AG04450 (cell line): ENCODE measurements at regions not wholly inside any gene's neighbourhood (a gene's known extent, or its start where the extent isn't known, plus 50 kb on each side); places are given as distances from the start of the nearest gene placed in this dataset.

ENCODE experiments used
- CTCF ChIA-PET: fragments of 300-600, 350-600 bp; formaldehyde crosslinking; extraction: SDS; loops from one replicate; lab custom pipeline; 2022; ENCODE audit warnings: antibody characterized with exemption, inconsistent platforms; lab: Charles Lee
- POLR2A ChIA-PET: fragments of 350-600 bp; formaldehyde crosslinking; extraction: SDS; loops from one replicate; lab custom pipeline; 2021; ENCODE audit warnings: antibody characterized with exemption, inconsistent platforms; lab: Yijun Ruan, JAX
- DNase-seq: peaks from one replicate; pipeline ENCODE4 v3.0.0-alpha.2; 2011; ENCODE audit warnings: low read depth, low spot score
- H3K27ac ChIP-seq: one replicate; pipeline ENCODE4 v1.5.1; 2012; ENCODE audit warnings: low read depth, low read length, control low read depth
- H3K27me3 ChIP-seq: one replicate; pipeline ENCODE4 v1.6.0; 2012; ENCODE audit warnings: low read length; ENCODE audit not compliant: control insufficient read depth, insufficient read depth
- H3K4me3 ChIP-seq: 2 replicates; pipeline ENCODE4 v1.5.1; 2011; ENCODE audit warnings: mild to moderate bottlenecking, low read depth, low read length, control low read depth
- H3K9me3 ChIP-seq: 2 replicates; pipeline ENCODE4 v1.5.1; 2012; ENCODE audit warnings: low read length; ENCODE audit not compliant: control insufficient read depth, insufficient read depth
- CTCF ChIP-seq: IDR thresholded peaks from 2 replicates; pipeline ENCODE4 v1.5.1; 2011; ENCODE audit warnings: low read depth, low read length, control low read depth, inconsistent platforms

GRCh38 chr1:87720561-87720960 is 391.9 kb downstream of the LMO4 start:
- H3K27ac ChIP-seq = no peak overlapping the region
- no peaks in the 10 kb centered on the region for H3K9me3 ChIP-seq
- H3K27me3 ChIP-seq = no peaks in the 10 kb centered on the region
- CTCF ChIA-PET = no interaction called here
- DNase-seq = no peak
- H3K4me3 ChIP-seq = no peak overlapping the region
- POLR2A ChIA-PET = no interaction called here
- no peak for TF ChIP-seq CTCF

GRCh38 chr1:87723193-87723592 is 394.5 kb downstream of the LMO4 start:
- CTCF ChIA-PET = no interaction called here
- H3K27ac ChIP-seq = no peak overlapping the region
- TF ChIP-seq CTCF = no peak
- no peaks in the 10 kb centered on the region for H3K9me3 ChIP-seq
- no peaks in the 10 kb centered on the region for H3K27me3 ChIP-seq
- POLR2A ChIA-PET = no interaction called here
- no peak for DNase-seq
- no peak overlapping the region for H3K4me3 ChIP-seq

GRCh38 chr1:87728169-87728568 is 399.5 kb downstream of the LMO4 start:
- ChIA-PET POLR2A (no interaction called here), CTCF (no interaction called here)
- Histone ChIP-seq H3K27me3 (no peaks in the 10 kb centered on the region), H3K4me3 (no peak overlapping the region), H3K27ac (no peak overlapping the region), H3K9me3 (no peaks in the 10 kb centered on the region)
- DNase-seq = no peak
- TF ChIP-seq CTCF = no peak

- H3K27ac ChIP-seq = no peak overlapping the region
- ChIA-PET CTCF (interaction anchor here (0.8 kb wide), 1 partner anchor 224 kb away, joined by 3 read pairs; no protein-coding TSS in a partner anchor), POLR2A (no interaction called here)
These were observed 401.9 kb downstream of the LMO4 start for GRCh38 chr1:87730274-87731216.

More at GRCh38 chr1:87730274-87731216, 401.9 kb downstream of the LMO4 start:
- Histone ChIP-seq H3K4me3 (no peak overlapping the region), H3K27me3 (no peaks in the 10 kb centered on the region), H3K9me3 (no peaks in the 10 kb centered on the region)
- no peak for TF ChIP-seq CTCF
- no peak for DNase-seq
